ENCODE measurements at regions not wholly inside any gene's neighbourhood (a gene's known extent, or its start where the extent isn't known, plus 50 kb on each side); places are given as distances from the start of the nearest gene placed in this dataset.

DNA sequence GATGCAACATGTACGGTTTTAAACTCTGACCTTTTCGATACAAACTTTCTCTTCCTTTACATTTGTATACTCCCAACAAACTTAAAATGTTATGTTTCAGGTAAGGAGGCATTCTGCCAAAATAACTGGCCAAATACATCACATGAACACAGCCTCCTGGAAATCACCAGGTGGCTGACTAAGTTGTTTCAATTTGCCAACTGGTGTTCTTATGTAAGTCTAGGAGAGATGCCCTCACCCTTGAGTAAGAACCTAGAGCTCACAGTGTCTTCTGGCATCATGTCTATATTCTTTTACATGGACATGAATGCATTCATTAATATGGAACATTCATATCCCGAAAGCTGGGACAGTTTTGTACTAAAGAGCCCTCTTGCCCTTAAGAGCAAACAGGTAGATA, 341.1 kb upstream of the NR2F2 start:
- Mint-ChIP-seq H3K4me3 (no peak overlapping the region), H3K27ac (no peak overlapping the region), H3K36me3 (ENCODE audit: low read depth) (no peaks in the 10 kb centered on the region), H3K4me1 (peaks cover 22% of the 10 kb centered on the region), H3K27me3 (ENCODE audit: insufficient read depth, low read depth, poor library complexity) (peaks cover 3% of the 10 kb centered on the region), H3K9me3 (no peaks in the 10 kb centered on the region)
- no peak overlapping the region for H3K4me2 ChIP-seq
- H3K27me3 ChIP-seq (ENCODE audit: insufficient read depth), result no peaks in the 10 kb centered on the region
- DNase-seq (ENCODE audit: low spot score) (no peak), ATAC-seq (no peak)
- TF ChIP-seq JUNB (IDR thresholded peaks at IDR 0.05; ENCODE audit: unreplicated experiment), result no peak
- TF ChIP-seq EZH2 (IDR thresholded peaks at IDR 0.05; ENCODE audit: low read depth, unreplicated experiment), result no peak
- no peak for TF ChIP-seq EZH2phosphoT487 (IDR thresholded peaks at IDR 0.05; ENCODE audit: unreplicated experiment)
- TF ChIP-seq CREB1 (CRISPR knock-in tag; IDR thresholded peaks at IDR 0.05; ENCODE audit: low read depth), result no peak
- TF ChIP-seq ZNF331 (CRISPR knock-in tag; IDR thresholded peaks at IDR 0.05; ENCODE audit: low read depth), result no peak
- TF ChIP-seq, protein P1, sequence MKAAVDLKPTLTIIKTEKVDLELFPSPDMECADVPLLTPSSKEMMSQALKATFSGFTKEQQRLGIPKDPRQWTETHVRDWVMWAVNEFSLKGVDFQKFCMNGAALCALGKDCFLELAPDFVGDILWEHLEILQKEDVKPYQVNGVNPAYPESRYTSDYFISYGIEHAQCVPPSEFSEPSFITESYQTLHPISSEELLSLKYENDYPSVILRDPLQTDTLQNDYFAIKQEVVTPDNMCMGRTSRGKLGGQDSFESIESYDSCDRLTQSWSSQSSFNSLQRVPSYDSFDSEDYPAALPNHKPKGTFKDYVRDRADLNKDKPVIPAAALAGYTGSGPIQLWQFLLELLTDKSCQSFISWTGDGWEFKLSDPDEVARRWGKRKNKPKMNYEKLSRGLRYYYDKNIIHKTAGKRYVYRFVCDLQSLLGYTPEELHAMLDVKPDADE (IDR thresholded peaks at IDR 0.05), result no peak
- no peak for TF ChIP-seq STAT1 (IDR thresholded peaks at IDR 0.05; ENCODE audit: unreplicated experiment)
- TF ChIP-seq, protein P2, sequence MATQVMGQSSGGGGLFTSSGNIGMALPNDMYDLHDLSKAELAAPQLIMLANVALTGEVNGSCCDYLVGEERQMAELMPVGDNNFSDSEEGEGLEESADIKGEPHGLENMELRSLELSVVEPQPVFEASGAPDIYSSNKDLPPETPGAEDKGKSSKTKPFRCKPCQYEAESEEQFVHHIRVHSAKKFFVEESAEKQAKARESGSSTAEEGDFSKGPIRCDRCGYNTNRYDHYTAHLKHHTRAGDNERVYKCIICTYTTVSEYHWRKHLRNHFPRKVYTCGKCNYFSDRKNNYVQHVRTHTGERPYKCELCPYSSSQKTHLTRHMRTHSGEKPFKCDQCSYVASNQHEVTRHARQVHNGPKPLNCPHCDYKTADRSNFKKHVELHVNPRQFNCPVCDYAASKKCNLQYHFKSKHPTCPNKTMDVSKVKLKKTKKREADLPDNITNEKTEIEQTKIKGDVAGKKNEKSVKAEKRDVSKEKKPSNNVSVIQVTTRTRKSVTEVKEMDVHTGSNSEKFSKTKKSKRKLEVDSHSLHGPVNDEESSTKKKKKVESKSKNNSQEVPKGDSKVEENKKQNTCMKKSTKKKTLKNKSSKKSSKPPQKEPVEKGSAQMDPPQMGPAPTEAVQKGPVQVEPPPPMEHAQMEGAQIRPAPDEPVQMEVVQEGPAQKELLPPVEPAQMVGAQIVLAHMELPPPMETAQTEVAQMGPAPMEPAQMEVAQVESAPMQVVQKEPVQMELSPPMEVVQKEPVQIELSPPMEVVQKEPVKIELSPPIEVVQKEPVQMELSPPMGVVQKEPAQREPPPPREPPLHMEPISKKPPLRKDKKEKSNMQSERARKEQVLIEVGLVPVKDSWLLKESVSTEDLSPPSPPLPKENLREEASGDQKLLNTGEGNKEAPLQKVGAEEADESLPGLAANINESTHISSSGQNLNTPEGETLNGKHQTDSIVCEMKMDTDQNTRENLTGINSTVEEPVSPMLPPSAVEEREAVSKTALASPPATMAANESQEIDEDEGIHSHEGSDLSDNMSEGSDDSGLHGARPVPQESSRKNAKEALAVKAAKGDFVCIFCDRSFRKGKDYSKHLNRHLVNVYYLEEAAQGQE (IDR thresholded peaks at IDR 0.05; ENCODE audit: unreplicated experiment), result no peak
- TF ChIP-seq POLR2AphosphoS5 (IDR thresholded peaks at IDR 0.05; ENCODE audit: low read depth), result no peak
- TF ChIP-seq, protein P3, sequence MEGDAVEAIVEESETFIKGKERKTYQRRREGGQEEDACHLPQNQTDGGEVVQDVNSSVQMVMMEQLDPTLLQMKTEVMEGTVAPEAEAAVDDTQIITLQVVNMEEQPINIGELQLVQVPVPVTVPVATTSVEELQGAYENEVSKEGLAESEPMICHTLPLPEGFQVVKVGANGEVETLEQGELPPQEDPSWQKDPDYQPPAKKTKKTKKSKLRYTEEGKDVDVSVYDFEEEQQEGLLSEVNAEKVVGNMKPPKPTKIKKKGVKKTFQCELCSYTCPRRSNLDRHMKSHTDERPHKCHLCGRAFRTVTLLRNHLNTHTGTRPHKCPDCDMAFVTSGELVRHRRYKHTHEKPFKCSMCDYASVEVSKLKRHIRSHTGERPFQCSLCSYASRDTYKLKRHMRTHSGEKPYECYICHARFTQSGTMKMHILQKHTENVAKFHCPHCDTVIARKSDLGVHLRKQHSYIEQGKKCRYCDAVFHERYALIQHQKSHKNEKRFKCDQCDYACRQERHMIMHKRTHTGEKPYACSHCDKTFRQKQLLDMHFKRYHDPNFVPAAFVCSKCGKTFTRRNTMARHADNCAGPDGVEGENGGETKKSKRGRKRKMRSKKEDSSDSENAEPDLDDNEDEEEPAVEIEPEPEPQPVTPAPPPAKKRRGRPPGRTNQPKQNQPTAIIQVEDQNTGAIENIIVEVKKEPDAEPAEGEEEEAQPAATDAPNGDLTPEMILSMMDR (conservative IDR thresholded peaks at IDR 0.05; ENCODE audit: low read depth in 2 of 2), result no peak
- TF ChIP-seq ZNF114 (CRISPR knock-in tag; IDR thresholded peaks at IDR 0.05), result no peak
- TF ChIP-seq NANOG (IDR thresholded peaks at IDR 0.05; ENCODE audit: borderline replicate concordance), result no peak
- TF ChIP-seq, protein P4, sequence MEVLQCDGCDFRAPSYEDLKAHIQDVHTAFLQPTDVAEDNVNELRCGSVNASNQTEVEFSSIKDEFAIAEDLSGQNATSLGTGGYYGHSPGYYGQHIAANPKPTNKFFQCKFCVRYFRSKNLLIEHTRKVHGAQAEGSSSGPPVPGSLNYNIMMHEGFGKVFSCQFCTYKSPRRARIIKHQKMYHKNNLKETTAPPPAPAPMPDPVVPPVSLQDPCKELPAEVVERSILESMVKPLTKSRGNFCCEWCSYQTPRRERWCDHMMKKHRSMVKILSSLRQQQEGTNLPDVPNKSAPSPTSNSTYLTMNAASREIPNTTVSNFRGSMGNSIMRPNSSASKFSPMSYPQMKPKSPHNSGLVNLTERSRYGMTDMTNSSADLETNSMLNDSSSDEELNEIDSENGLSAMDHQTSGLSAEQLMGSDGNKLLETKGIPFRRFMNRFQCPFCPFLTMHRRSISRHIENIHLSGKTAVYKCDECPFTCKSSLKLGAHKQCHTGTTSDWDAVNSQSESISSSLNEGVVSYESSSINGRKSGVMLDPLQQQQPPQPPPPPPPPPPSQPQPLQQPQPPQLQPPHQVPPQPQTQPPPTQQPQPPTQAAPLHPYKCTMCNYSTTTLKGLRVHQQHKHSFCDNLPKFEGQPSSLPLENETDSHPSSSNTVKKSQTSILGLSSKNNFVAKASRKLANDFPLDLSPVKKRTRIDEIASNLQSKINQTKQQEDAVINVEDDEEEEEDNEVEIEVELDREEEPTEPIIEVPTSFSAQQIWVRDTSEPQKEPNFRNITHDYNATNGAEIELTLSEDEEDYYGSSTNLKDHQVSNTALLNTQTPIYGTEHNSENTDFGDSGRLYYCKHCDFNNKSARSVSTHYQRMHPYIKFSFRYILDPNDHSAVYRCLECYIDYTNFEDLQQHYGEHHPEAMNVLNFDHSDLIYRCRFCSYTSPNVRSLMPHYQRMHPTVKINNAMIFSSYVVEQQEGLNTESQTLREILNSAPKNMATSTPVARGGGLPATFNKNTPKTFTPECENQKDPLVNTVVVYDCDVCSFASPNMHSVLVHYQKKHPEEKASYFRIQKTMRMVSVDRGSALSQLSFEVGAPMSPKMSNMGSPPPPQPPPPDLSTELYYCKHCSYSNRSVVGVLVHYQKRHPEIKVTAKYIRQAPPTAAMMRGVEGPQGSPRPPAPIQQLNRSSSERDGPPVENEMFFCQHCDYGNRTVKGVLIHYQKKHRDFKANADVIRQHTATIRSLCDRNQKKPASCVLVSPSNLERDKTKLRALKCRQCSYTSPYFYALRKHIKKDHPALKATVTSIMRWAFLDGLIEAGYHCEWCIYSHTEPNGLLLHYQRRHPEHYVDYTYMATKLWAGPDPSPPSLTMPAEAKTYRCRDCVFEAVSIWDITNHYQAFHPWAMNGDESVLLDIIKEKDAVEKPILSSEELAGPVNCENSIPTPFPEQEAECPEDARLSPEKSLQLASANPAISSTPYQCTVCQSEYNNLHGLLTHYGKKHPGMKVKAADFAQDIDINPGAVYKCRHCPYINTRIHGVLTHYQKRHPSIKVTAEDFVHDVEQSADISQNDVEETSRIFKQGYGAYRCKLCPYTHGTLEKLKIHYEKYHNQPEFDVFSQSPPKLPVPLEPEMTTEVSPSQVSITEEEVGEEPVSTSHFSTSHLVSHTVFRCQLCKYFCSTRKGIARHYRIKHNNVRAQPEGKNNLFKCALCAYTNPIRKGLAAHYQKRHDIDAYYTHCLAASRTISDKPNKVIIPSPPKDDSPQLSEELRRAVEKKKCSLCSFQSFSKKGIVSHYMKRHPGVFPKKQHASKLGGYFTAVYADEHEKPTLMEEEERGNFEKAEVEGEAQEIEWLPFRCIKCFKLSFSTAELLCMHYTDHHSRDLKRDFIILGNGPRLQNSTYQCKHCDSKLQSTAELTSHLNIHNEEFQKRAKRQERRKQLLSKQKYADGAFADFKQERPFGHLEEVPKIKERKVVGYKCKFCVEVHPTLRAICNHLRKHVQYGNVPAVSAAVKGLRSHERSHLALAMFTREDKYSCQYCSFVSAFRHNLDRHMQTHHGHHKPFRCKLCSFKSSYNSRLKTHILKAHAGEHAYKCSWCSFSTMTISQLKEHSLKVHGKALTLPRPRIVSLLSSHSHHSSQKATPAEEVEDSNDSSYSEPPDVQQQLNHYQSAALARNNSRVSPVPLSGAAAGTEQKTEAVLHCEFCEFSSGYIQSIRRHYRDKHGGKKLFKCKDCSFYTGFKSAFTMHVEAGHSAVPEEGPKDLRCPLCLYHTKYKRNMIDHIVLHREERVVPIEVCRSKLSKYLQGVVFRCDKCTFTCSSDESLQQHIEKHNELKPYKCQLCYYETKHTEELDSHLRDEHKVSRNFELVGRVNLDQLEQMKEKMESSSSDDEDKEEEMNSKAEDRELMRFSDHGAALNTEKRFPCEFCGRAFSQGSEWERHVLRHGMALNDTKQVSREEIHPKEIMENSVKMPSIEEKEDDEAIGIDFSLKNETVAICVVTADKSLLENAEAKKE (CRISPR knock-in tag; IDR thresholded peaks at IDR 0.05), result no peak
- no peaks in the 10 kb centered on the region for H3K36me3 ChIP-seq (ENCODE audit: insufficient read depth)
- H4K20me1 ChIP-seq (replicated peaks; ENCODE audit: insufficient read depth), result no peaks in the 10 kb centered on the region
- H3K9me2 ChIP-seq (ENCODE audit: insufficient read depth), result peaks cover 4% of the 10 kb centered on the region; the same call in 1 of the 2 replicates
- no peak overlapping the region for H3K27ac ChIP-seq (ENCODE audit: low read depth)
- no peak overlapping the region for H2AFZ ChIP-seq
- no peaks in the 10 kb centered on the region for H3K79me2 ChIP-seq (replicated peaks; ENCODE audit: insufficient read depth)
- H3K4me3 ChIP-seq, result no peak overlapping the region
- H3K4me1 ChIP-seq (ENCODE audit: insufficient read depth), result peaks cover 17% of the 10 kb centered on the region
- H3F3A ChIP-seq (replicated peaks; ENCODE audit: low read depth), result no peaks in the 10 kb centered on the region
